Activated CD8-positive, alpha-beta memory T cell treated with anti-CD3 and anti-CD28 coated beads, Interleukin-2, amount 50 U/mL, for 24 hours (primary cell): ENCODE measurements at regions not wholly inside any gene's neighbourhood (a gene's known extent, or its start where the extent isn't known, plus 50 kb on each side); places are given as distances from the start of the nearest gene placed in this dataset.

ENCODE experiments used
- DNase-seq: peaks from one replicate; pipeline ENCODE4 v3.0.0-alpha.2; 2020; ENCODE audit errors: extremely low read depth

GRCh38 chr6:40340957-40341356 is 246.2 kb downstream of the LRFN2 start:
- DNase-seq, result no peak

- no peak for DNase-seq
Measured at GRCh38 chr6:40340196-40340595, 247.0 kb downstream of the LRFN2 start.

GRCh38 chr6:40338306-40338705 is 248.9 kb downstream of the LRFN2 start:
- DNase-seq, result no peak

GRCh38 chr6:40336940-40337760 is 250.0 kb downstream of the LRFN2 start:
- no peak for DNase-seq

GRCh38 chr6:40336296-40336695 is 250.9 kb downstream of the LRFN2 start:
- DNase-seq, result no peak

- no peak for DNase-seq
Measured at GRCh38 chr6:40334496-40335270, 252.5 kb downstream of the LRFN2 start.

GRCh38 chr6:40331545-40331944 is 255.6 kb downstream of the LRFN2 start:
- no peak for DNase-seq

GRCh38 chr6:40330301-40330721 is 256.9 kb downstream of the LRFN2 start:
- DNase-seq, result no peak

GRCh38 chr6:40328986-40329545 is 258.1 kb downstream of the LRFN2 start:
- DNase-seq, result no peak

- DNase-seq, result no peak
Measured at GRCh38 chr6:40328386-40328985, 258.7 kb downstream of the LRFN2 start.

GRCh38 chr6:40326714-40327421 is 260.3 kb downstream of the LRFN2 start:
- DNase-seq, result no peak

GRCh38 chr6:40325791-40326190 is 261.4 kb downstream of the LRFN2 start:
- no peak for DNase-seq

GRCh38 chr6:40325041-40325440 is 262.1 kb downstream of the LRFN2 start:
- no peak for DNase-seq

GRCh38 chr6:40323881-40324634 is 263.1 kb downstream of the LRFN2 start:
- DNase-seq, result no peak

- DNase-seq, result no peak
Measured at GRCh38 chr6:40322336-40322735, 264.8 kb downstream of the LRFN2 start.

GRCh38 chr6:40321616-40322015 is 265.5 kb downstream of the LRFN2 start:
- no peak for DNase-seq

GRCh38 chr6:40320947-40321346 is 266.2 kb downstream of the LRFN2 start:
- no peak for DNase-seq

- no peak for DNase-seq
Measured at GRCh38 chr6:40320441-40320840, 266.7 kb downstream of the LRFN2 start.

GRCh38 chr6:40319124-40319523 is 268.0 kb downstream of the LRFN2 start:
- DNase-seq, result no peak

- DNase-seq, result no peak
Measured at GRCh38 chr6:40315060-40315459, 272.1 kb downstream of the LRFN2 start.

GRCh38 chr6:40313582-40313981 is 273.6 kb downstream of the LRFN2 start:
- DNase-seq, result no peak
